Thyroid gland (tissue), 4 donors: ENCODE measurements at regions not wholly inside any gene's neighbourhood (a gene's known extent, or its start where the extent isn't known, plus 50 kb on each side); places are given as distances from the start of the nearest gene placed in this dataset.

Experiments
- CTCF ChIP-seq, 6 experiments: fragments of 200-600 bp in 3 of 6; fragments of 450-650 bp in 3 of 6; sonication (generic) in 3 of 6; IDR thresholded peaks; one replicate each; pipeline ENCODE4 v1.5.1; 2016 to 2019; ENCODE audit warnings: antibody characterized with exemption in 6 of 6, mild to moderate bottlenecking in 2 of 6, inconsistent platforms in 1 of 6, moderate library complexity in 1 of 6
- POLR2A ChIP-seq, 2 donors: fragments of 450-650 bp; IDR thresholded peaks; one replicate each; pipeline ENCODE4 v1.6.1; 2017; ENCODE audit warnings: antibody characterized with exemption in 2 of 2, mild to moderate bottlenecking in 2 of 2, moderate library complexity in 1 of 2

DNA sequence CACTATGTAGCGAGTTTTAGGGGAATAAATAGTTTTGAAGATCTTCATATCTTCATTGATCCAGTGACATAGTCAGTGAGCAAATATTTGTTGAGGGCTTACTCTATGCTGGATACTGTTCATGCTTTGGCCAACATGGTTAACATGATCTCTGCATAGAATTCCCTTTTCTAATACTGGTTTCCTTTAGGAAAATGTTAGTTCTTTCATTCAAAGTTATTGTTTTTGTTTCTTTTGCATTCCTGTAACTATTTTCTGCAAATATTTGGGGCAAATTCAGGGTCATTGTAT lies 226.5 kb downstream of the C12orf50 start:
- TF ChIP-seq CTCF (IDR thresholded peaks at IDR 0.05) (no peak), POLR2A (IDR thresholded peaks at IDR 0.05) (no peak)
